Type B pancreatic cell (in vitro differentiated cells): ENCODE measurements at regions not wholly inside any gene's neighbourhood (a gene's known extent, or its start where the extent isn't known, plus 50 kb on each side); places are given as distances from the start of the nearest gene placed in this dataset.

Experiments used
- DNase-seq: peaks from one replicate; pipeline ENCODE4 v3.0.0; 2021; ENCODE audit warnings: mixed read lengths; ENCODE audit not compliant: unreplicated experiment; ENCODE audit errors: extremely low spot score
- H3K27ac Mint-ChIP-seq: 2 replicates; pipeline ENCODE4 v1.8.0; 2021; ENCODE audit warnings: mild to moderate bottlenecking, mixed read lengths
- H3K27me3 Mint-ChIP-seq: 2 replicates; pipeline ENCODE4 v1.8.0; 2021; ENCODE audit warnings: mixed read lengths
- H3K36me3 Mint-ChIP-seq: 2 replicates; pipeline ENCODE4 v1.8.0; 2021; ENCODE audit warnings: mixed read lengths
- H3K4me1 Mint-ChIP-seq: one replicate; pipeline ENCODE4 v1.8.0; 2021; ENCODE audit warnings: mixed read lengths; ENCODE audit not compliant: unreplicated experiment
- H3K4me3 Mint-ChIP-seq: 2 replicates; pipeline ENCODE4 v1.8.0; 2021; ENCODE audit warnings: mild to moderate bottlenecking, mixed read lengths
- H3K9me3 Mint-ChIP-seq: 2 replicates; pipeline ENCODE4 v1.8.0; 2021; ENCODE audit warnings: mixed read lengths
- TF ChIP-seq, protein P1 (sequence below): fragments of 200-600 bp; sonication (generic); conservative IDR thresholded peaks from 2 replicates; pipeline ENCODE4 v1.5.0; 2021; ENCODE audit warnings: antibody characterized with exemption, mild to moderate bottlenecking

DNA sequence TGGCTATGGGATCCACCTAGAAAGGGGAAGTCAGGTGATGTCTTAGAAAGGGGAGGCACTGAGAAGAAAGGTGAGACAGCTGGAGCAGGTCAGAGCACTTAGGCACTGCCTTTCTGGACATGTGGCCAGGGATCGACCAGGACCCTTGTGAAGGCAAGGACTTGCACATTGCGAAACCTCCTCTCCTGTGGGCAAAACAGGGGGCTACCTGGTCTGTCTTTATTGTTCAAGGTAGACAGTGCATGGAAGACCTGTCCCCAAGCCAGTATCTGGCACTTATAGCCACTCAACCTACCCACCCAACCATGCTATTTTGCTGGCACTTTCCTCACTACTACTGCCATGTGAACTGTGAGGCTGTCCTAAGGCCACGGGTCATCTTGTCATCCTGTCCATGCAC lies 67.2 kb downstream of the NAV1 start:
- H3K36me3 Mint-ChIP-seq = no peaks in the 10 kb centered on the region
- peaks cover 7% of the 10 kb centered on the region for H3K4me1 Mint-ChIP-seq
- no peaks in the 10 kb centered on the region for H3K9me3 Mint-ChIP-seq
- DNase-seq = no peak
- TF ChIP-seq, protein P1, sequence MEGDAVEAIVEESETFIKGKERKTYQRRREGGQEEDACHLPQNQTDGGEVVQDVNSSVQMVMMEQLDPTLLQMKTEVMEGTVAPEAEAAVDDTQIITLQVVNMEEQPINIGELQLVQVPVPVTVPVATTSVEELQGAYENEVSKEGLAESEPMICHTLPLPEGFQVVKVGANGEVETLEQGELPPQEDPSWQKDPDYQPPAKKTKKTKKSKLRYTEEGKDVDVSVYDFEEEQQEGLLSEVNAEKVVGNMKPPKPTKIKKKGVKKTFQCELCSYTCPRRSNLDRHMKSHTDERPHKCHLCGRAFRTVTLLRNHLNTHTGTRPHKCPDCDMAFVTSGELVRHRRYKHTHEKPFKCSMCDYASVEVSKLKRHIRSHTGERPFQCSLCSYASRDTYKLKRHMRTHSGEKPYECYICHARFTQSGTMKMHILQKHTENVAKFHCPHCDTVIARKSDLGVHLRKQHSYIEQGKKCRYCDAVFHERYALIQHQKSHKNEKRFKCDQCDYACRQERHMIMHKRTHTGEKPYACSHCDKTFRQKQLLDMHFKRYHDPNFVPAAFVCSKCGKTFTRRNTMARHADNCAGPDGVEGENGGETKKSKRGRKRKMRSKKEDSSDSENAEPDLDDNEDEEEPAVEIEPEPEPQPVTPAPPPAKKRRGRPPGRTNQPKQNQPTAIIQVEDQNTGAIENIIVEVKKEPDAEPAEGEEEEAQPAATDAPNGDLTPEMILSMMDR = no peak
- H3K27ac Mint-ChIP-seq = no peak overlapping the region
- no peaks in the 10 kb centered on the region for H3K27me3 Mint-ChIP-seq
- H3K4me3 Mint-ChIP-seq = no peak overlapping the region

DNA sequence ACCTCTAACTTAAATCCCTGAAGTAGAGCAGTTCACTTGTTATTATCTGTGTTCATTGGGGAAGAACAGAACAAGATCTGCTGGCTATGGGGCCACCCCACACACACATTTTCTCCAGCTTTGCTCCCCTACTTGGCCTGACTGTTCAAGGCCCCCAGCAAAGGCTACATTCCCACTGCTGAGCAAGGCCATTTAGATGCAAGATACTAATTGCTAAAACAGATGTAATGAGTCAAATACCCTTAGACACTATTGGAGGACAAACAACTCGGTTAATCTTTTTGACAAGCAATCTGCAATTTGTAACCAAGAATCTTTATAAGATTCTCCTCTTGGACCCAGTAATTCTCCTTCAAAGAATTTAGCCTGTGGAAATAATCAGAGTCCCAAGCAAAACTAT lies 67.7 kb downstream of the NAV1 start:
- H3K4me1 Mint-ChIP-seq = peaks cover 7% of the 10 kb centered on the region
- H3K27ac Mint-ChIP-seq = no peak overlapping the region
- H3K9me3 Mint-ChIP-seq = no peaks in the 10 kb centered on the region
- TF ChIP-seq, protein P1 = no peak
- H3K36me3 Mint-ChIP-seq = no peaks in the 10 kb centered on the region
- DNase-seq = no peak
- H3K4me3 Mint-ChIP-seq = no peak overlapping the region
- no peaks in the 10 kb centered on the region for H3K27me3 Mint-ChIP-seq

DNA sequence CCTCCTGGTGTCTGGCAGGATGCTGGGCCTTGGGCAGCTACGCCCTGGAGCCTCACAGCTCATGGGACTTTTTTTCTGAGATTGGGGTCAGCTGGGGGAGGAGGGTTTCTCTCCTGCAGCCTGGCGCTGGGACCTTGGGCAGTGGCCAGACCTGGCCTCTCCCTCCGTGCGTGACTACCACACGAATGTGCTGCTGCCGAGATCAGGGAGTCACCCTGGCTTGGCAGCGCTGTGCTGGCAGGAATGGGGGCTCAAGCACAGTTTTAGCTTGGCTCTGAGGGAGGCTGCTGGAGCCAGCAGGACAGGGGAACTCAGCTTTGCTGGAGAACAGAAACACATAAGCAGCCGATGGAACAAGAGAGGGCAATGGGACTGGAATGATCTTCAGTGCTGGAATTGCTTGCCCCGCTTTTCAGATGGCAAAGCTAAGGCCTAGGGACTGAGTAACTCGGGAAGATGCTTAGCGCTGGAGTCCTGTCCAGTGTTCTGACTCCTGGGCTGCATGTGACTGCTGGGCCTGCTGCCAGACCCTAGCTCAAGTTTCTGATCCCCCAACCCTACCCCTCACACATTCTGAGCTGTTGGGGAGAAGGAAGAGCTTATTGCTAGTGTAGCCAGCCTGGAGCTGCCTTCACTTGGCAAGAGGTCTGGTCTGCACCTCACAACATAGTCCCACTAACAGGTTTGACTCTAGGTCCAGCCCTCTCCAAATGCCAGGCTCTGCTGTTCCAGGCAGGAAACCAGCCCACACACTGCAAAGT lies 69.9 kb downstream of the NAV1 start:
- Mint-ChIP-seq H3K4me3 (no peak overlapping the region), H3K4me1 (peaks cover 7% of the 10 kb centered on the region), H3K36me3 (no peaks in the 10 kb centered on the region), H3K27ac (no peak overlapping the region), H3K9me3 (no peaks in the 10 kb centered on the region), H3K27me3 (no peaks in the 10 kb centered on the region)
- DNase-seq = no peak
- TF ChIP-seq, protein P1 = no peak

DNA sequence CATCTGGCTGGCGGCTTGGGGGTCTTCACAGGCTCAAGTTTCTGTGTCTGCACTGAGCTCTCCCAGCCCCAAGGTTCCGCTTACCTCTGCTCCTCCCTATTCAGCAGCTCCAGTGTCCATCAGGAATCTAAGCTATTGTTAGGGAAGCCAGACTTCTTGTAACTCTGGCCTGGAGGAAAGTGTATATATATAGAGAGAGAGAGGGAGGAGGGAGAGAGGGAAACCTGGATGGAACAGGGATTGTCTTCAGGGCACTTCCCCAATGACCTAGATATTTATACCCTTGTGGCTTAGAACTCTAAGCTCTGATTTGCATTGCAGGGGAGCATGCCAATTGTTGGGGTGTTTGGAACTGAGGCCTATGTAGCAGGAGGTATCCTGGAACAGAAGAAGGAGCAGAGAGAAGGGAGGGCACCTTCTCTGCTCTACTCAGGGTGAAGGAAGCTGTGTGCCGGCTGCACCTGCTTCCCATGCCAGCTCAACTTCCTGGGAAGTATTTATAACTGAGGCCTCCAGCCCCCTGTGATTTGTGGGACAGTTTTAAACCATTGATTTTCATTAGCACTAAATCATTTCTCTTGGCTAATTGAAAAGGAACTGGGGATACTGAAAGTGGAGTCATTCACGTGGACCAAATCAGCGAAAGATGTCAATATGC lies 70.9 kb downstream of the NAV1 start:
- Mint-ChIP-seq H3K4me1 (peaks cover 15% of the 10 kb centered on the region), H3K4me3 (no peak overlapping the region), H3K36me3 (no peaks in the 10 kb centered on the region), H3K9me3 (no peaks in the 10 kb centered on the region), H3K27ac (no peak overlapping the region), H3K27me3 (peaks cover 7% of the 10 kb centered on the region)
- TF ChIP-seq, protein P1 = no peak
- DNase-seq = no peak

DNA sequence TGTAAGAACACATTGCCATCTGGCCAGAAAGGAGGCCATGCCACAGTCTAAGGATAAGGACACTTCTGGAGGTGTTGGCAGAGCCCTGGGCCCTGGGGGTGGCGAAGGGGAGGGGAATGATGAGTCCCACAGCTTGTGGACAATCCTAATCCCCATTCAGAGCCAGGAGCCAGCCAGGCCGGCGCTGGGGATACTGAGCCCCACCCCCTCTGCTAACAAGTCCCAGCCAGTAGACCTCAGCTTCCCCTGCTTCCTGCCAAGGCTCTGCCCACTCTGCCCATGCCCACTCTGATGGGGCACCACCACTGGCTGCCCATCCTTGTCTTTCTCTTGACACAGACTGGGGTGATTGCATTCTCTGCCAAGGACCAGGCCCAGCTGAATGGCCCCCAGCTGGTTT lies 71.9 kb downstream of the NAV1 start:
- no peaks in the 10 kb centered on the region for H3K36me3 Mint-ChIP-seq
- no peak overlapping the region for H3K4me3 Mint-ChIP-seq
- peaks cover 8% of the 10 kb centered on the region for H3K4me1 Mint-ChIP-seq

More for the DNA sequence above, 71.9 kb downstream of the NAV1 start:
- TF ChIP-seq, protein P1 = no peak
- no peak for DNase-seq
- no peak overlapping the region for H3K27ac Mint-ChIP-seq
- peaks cover 7% of the 10 kb centered on the region for H3K27me3 Mint-ChIP-seq
- no peaks in the 10 kb centered on the region for H3K9me3 Mint-ChIP-seq
